ENCODE measurements at regions not wholly inside any gene's neighbourhood (a gene's known extent, or its start where the extent isn't known, plus 50 kb on each side); places are given as distances from the start of the nearest gene placed in this dataset.
"Not testable (repeated sequence)": the region's sequence is repeated elsewhere in the genome, so short reads cannot be mapped to it uniquely, and the experiment has no call there.

DNA sequence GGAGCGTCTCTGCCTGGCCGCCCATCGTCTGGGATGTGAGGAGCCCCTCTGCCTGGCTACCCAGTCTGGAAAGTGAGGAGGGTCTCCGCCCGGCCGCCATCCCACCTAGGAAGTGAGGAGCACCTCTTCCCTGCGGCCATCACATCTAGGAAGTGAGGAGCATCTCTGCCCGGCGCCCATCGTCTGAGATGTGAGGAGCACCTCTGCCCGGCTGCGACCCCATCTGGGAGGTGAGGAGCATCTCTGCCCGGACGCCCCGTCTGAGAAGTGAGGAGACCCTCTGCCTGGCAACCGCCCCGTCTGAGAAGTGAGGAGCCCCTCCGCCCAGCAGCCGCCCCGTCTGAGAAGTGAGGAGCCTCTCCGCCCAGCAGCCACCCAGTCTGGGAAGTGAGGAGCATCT is 84.5 kb downstream of the IDS start:
- not testable (repeated sequence) for DNase-seq

GRCh38 chrX:149398027-149398426 is 107.1 kb downstream of the IDS start:
- no peak for DNase-seq

- DNase-seq = no peak
Observed at GRCh38 chrX:149392921-149393320, 112.2 kb downstream of the IDS start.

GRCh38 chrX:149383852-149384251 is 121.3 kb downstream of the IDS start:
- DNase-seq = no peak

- DNase-seq = no peak
Observed at GRCh38 chrX:149374751-149375150, 130.4 kb downstream of the IDS start.

DNA sequence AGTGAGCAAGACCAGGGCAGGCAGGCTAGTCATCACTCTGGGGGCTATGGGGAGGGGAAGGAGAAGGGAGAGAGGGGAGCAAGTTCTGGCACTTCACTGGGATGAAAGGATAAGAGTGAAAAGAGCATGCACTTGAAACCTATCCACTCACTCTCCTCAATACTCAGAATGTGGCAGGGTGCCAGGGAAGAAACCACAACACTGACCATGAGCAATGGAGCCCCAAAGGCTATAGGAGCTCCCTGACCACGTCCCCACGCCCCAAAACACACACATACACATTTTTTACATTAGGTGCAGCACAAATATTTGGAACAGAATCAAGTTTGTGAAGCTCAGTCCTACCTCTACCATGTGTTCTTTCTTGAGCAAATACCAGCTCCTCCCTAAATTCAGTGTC is 132.2 kb downstream of the IDS start:
- no peak for DNase-seq

GRCh38 chrX:149371986-149372385 is 133.1 kb downstream of the IDS start:
- no peak for DNase-seq

DNA sequence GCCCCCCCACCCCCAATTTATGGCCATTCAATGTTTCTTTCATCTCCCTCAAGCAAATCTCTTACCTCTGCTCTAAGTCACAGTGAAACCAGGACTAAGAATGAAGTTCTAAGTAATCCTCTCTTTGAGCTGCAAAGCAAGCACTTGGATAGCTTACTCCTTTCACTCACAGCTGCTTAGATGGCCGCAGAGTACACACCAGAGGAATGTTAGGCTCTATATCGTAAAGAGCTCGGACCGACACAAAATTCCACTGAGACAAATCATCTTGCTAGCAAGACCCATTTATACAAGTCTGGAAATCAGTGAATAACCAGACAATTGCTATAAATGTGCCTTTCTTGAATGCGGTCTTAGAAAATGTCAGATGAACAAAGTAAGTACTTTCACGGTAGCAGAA is 135.0 kb downstream of the IDS start:
- DNase-seq = no peak

GRCh38 chrX:149365552-149365951 is 139.6 kb downstream of the IDS start:
- no peak for DNase-seq

DNA sequence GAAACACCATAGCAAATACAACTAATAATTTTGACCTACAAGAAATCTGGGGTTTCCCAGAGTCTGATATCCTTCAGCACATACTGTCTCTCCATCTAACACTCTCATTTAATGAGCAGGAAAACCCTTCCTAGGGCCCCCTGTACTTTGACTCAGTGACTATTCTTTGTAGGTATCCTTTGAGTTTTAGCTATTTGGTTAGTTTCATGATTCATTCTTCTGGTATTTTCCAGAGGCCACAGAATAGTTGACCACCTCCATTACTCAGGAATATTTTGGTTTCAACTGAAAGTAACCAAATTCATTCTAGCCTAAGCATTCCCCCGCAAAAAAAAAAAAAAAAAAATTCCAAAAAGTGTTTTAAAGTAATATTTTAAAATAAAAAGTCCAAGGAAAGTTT is 140.0 kb downstream of the IDS start:
- DNase-seq = no peak

- DNase-seq = no peak
Observed at GRCh38 chrX:149363965-149364364, 141.1 kb downstream of the IDS start.

DNA sequence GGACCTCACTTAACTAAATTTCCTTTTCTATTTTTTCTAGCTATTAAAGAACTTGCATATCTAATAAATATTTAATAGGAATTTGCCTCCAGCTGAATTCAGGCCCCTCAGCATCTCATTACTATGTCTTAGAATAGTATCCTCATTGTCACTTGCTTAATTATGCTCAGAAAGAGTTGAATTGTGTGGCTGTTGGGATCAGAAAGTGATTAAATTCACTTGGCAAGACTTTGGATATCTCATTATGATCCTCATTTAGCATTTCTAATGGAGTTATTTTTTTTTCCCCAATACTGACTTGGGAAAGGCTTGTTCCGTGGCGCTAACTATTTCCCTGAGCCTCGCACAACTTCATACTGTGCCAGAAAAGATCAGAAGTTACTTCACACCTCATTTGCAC is 158.8 kb downstream of the IDS start:
- DNase-seq = no peak

DNA sequence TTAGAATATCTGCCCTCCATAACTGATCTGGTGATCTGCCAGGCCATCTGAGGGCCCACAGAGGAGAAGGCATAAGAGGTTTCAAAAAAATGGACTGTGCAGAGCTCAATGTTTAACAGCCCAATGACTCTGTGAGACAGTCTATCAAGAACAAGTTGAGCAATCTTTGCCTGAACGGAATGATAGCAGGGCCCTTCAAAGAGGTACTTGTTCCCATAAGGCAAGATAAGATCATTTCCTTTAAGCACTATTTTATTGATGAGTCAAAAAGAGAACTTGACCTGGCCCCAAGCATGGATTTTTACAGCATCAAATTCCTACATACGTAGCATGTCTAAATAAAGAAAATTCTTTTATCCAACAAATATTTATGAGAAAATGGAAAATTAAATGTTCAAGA is 182.8 kb downstream of the IDS start:
- no peak for DNase-seq

DNA sequence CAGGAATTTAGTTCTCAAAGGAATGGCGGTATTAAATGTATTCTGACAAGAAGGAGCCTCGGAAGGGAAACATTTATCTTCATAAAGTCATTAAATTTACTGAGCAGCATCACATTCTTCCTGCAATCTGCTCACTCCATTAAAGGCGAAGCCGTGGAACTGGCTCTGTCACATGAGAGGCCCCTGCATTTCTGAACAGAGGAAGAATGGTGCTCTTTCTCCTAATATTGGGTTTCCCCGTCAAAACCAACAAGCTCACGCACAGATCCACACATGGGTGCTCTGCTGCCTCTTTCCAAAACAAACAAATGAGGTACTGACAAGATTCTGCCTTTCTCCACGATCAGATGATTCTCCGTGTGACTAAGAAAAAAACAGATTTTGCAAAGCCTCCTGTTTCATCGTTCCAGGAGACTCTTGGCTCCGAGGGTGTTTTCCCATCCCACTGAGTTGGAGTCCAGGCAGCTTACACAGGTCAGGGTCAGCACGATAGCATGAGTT is 191.2 kb downstream of the IDS start:
- no peak for DNase-seq

DNA sequence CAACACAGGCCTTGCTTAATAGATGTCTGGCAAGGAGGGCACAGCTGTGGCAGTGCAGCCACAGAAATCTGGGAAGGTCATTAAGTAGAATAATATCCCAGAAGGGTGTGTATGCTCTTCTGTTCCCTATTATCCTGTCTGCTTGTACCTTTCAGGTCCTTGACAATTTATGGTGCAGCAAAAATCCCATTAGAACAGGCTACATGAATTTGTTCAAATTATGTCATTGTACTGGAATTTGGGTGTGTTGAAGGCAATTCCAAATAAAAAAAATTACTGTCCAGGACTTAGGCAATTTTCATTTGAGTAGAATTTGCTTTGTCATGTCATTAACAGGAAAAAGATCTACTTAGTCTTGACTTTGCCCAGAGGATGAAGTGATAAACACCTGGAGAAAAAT is 192.1 kb downstream of the IDS start:
- DNase-seq = no peak

- DNase-seq = no peak
Observed at GRCh38 chrX:149312097-149312496, 193.0 kb downstream of the IDS start.

GRCh38 chrX:149302705-149303104 is 202.4 kb downstream of the IDS start:
- DNase-seq = no peak

- DNase-seq = no peak
Observed at GRCh38 chrX:149298111-149298510, 207.0 kb downstream of the IDS start.

DNA sequence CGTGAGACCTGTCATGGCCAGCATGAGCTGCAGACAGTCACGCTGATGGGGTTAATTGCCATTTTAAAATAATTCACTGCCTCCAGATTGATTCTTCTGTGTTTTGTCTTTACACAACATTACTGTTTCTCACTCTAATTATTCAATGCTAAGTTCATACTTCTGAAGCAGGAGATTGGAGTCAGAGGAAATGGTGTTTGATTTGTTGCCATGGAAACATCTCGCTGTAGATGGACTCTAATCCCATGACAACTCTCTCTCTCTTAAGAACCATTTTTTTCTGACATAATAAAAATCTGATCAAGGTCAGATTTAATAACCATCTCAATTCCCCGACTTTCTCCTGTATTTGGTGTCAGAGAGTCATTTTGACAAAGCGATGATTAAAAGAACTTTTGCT is 209.0 kb downstream of the IDS start:
- DNase-seq = no peak

GRCh38 chrX:149286940-149287349 is 218.2 kb downstream of the IDS start:
- no peak for DNase-seq

DNA sequence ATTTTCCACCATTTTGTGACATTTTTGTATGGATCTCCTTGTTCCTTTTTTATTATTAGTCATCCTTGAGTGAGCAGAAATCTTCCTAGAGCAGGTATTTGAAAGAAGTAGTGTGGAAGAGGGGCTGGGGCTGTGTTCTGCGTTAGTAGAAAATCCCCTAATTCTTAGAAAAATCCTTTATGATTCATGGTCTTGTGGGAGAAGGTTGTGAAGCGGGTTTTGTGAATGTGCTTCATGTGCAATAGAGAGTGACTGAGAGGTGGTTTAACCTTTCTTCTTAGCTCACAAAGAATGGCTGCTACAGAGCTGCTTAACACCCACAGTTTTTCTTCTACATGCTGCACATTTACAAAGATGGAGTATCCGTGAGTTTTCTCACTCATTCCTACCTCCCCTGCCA is 220.5 kb downstream of the IDS start:
- DNase-seq = no peak

- no peak for DNase-seq
Observed at GRCh38 chrX:149283853-149284252, 221.3 kb downstream of the IDS start.

- no peak for DNase-seq
Observed at GRCh38 chrX:149282909-149283308, 222.2 kb downstream of the IDS start.

DNA sequence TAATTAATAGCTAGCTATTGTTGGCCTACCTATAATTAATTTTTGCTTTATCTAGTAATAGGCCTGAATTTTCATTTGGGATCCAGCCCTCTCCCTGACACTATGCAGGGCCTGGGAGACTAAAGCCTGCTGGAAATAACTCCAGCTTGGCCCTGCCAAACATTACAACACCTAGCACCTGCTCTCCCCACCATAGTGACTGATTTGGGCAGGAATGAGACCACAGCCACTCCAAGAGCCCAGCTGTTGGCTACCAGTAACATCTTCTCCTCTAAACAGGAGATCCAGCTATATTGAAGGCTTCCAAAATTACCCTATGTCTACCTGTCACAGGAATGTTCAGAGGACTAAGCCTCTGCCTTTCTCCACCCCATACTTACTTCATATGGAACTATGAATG is 225.1 kb downstream of the IDS start:
- no peak for DNase-seq

- no peak for DNase-seq
Observed at GRCh38 chrX:149275836-149276235, 229.3 kb downstream of the IDS start.

GRCh38 chrX:149274516-149275105 is 230.5 kb downstream of the IDS start:
- DNase-seq = no peak
